Effector memory CD8-positive, alpha-beta T cell (primary cell): ENCODE measurements at regions not wholly inside any gene's neighbourhood (a gene's known extent, or its start where the extent isn't known, plus 50 kb on each side); places are given as distances from the start of the nearest gene placed in this dataset.
A peak's percentile ranks its signal among the peaks of the same experiment; 100 is the strongest.

Experiments used
- ATAC-seq: fragments of 150-1000 bp; cut with Tn5 transposase; replicated peaks from 2 replicates; pipeline ENCODE4 v1.10.0; 2021; ENCODE audit warnings: mild to moderate bottlenecking, moderate library complexity
- DNase-seq, 3 experiments: peaks; one replicate each; pipeline ENCODE4 v3.0.0; 2021
- H3K27ac Mint-ChIP-seq, 2 donors: one replicate each; pipeline ENCODE4 v1.8.0; 2022; ENCODE audit warnings: mild to moderate bottlenecking in 2 of 2, mixed read lengths in 2 of 2, moderate library complexity in 2 of 2
- H3K27me3 Mint-ChIP-seq, 2 donors: one replicate each; pipeline ENCODE4 v1.8.0; 2022; ENCODE audit warnings: mixed read lengths in 2 of 2
- H3K36me3 Mint-ChIP-seq: one replicate; pipeline ENCODE4 v1.8.0; 2022; ENCODE audit warnings: mild to moderate bottlenecking, moderate library complexity, mixed read lengths; ENCODE audit not compliant: insufficient read depth
- H3K4me1 Mint-ChIP-seq, 2 donors: one replicate each; pipeline ENCODE4 v1.8.0; 2022; ENCODE audit warnings: low read depth in 2 of 2, mixed read lengths in 2 of 2
- H3K4me3 Mint-ChIP-seq, 2 donors: one replicate each; pipeline ENCODE4 v1.8.0; 2022; ENCODE audit warnings: mild to moderate bottlenecking in 2 of 2, mixed read lengths in 2 of 2, moderate library complexity in 2 of 2
- H3K9me3 Mint-ChIP-seq, 2 donors: one replicate each; pipeline ENCODE4 v1.8.0; 2022; ENCODE audit warnings: mixed read lengths in 2 of 2

DNA sequence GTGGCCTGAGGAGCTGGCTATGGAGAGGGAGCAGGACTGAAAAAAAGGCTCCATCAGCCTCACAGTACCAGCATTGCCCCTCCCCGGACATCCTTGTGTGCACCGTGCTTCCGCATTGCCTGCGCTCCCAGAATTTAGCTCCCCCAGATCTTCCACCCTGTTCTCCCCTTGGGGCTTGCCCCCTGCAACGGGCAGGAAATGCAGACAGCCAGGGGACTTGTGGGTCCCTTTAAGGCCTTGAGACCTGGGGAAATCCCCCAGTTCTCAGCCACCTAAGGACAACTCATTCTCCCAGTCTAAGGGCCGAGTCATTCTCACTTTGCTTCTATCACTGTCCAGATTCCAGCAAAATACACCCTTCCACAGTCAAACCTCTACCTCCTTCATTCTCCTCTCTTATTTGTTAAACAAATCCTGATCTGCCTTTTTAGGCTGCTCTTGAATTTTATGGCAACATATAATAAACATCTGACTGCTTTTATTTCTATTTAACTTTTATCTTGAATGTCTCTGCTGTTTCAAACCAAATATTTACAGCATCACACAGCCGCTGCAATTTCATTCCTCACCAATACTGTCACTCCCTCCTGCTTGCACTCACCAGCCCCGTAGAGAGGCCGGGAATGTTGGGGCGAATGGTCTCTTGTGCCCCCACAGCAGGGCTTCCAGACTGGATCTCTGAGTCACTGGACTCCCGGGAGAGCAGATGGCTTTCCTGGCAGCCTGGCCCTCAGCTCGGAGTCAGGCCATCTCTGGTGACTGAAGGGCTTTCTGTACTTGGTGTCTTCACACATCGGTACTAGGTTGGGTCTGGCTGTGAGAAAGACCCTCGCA is 221.9 kb downstream of the TSHZ3 start:
- Mint-ChIP-seq H3K9me3 (no peaks in the 10 kb centered on the region), H3K36me3 (no peaks in the 10 kb centered on the region)

DNA sequence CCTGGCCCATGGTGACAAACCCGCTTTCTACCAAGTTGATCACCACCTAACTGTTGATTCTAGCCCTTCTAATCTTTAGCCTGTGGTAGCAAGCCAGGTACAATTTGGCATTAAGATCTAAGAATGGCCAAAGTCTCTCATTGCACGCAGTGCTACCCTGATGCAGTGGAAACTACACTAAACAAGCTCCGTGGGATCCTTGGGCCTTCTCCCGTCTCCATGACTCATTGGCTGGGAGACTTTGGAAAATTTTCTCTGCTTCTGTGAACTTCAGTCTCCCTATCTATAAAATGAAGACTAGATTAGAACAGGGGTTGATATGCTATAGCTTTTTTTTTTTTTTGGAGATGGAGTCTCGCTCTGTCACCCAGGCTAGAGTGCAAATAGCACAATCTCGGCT is 223.0 kb downstream of the TSHZ3 start:
- H3K36me3 Mint-ChIP-seq, result no peaks in the 10 kb centered on the region
- peaks cover 25 to 60% of the 10 kb centered on the region in 2 donors for H3K27me3 Mint-ChIP-seq
- no peaks in the 10 kb centered on the region for H3K4me1 Mint-ChIP-seq
- no peak overlapping the region for H3K4me3 Mint-ChIP-seq
- no peaks in the 10 kb centered on the region for H3K9me3 Mint-ChIP-seq
- DNase-seq, result no peak
- H3K27ac Mint-ChIP-seq, result no peak overlapping the region
- no peak for ATAC-seq

More for the DNA sequence above, 221.9 kb downstream of the TSHZ3 start:
- DNase-seq (no peak), ATAC-seq (no peak)
- Mint-ChIP-seq H3K4me3 (no peak overlapping the region), H3K27ac (no peak overlapping the region), H3K4me1 (no peaks in the 10 kb centered on the region), H3K27me3 (peaks cover 25 to 60% of the 10 kb centered on the region in 2 donors)

DNA sequence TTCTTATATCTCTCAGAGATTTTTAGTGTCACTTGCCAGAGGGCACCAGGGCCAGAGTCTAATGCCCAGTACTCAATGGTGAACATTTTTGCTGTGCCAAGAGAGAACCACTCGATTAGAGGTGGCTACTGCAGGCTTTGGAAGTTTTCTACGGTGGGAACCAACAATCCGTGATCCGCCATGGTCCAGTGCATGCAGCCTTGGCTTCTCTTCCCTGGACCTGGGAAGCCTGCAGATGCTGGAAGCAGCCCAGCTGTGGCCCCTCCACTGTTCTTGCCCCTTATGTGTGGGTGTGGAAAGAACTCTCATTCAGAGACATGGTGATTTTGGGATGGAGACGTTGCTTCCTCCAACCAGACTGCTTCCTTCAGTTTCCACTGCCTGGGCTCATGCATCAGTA is 224.2 kb downstream of the TSHZ3 start:
- H3K4me3 Mint-ChIP-seq, result no peak overlapping the region

DNA sequence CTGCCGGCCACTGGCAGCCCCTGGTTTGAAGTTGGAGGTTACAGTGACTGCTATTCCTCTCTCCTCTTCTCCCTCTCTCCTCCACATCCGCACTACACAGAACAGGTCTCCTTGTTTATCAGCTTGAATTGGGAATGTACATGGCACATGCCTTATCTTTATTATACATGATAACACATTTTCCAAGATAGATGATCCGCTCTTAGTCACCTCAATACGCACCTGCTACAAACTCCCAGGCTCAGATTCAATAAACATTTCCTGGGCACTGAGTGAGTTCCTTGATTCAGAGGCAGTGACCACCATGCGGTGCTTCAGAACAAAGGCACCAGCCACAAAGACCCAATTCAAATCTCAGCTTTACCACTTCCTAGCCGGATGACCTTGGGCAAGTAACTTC is 227.7 kb downstream of the TSHZ3 start:
- no peaks in the 10 kb centered on the region for H3K4me1 Mint-ChIP-seq
- no peak overlapping the region for H3K4me3 Mint-ChIP-seq
- H3K9me3 Mint-ChIP-seq, result no peaks in the 10 kb centered on the region
- ATAC-seq (no peak), DNase-seq (no peak)
- peaks cover 10 to 21% of the 10 kb centered on the region in 2 donors for H3K27me3 Mint-ChIP-seq
- no peaks in the 10 kb centered on the region for H3K36me3 Mint-ChIP-seq
- H3K27ac Mint-ChIP-seq, result no peak overlapping the region

More for the DNA sequence above, 224.2 kb downstream of the TSHZ3 start:
- no peaks in the 10 kb centered on the region for H3K9me3 Mint-ChIP-seq
- H3K4me1 Mint-ChIP-seq, result no peaks in the 10 kb centered on the region
- ATAC-seq (no peak), DNase-seq (no peak)
- no peak overlapping the region for H3K27ac Mint-ChIP-seq
- peaks cover 21 to 54% of the 10 kb centered on the region in 2 donors for H3K27me3 Mint-ChIP-seq
- no peaks in the 10 kb centered on the region for H3K36me3 Mint-ChIP-seq

DNA sequence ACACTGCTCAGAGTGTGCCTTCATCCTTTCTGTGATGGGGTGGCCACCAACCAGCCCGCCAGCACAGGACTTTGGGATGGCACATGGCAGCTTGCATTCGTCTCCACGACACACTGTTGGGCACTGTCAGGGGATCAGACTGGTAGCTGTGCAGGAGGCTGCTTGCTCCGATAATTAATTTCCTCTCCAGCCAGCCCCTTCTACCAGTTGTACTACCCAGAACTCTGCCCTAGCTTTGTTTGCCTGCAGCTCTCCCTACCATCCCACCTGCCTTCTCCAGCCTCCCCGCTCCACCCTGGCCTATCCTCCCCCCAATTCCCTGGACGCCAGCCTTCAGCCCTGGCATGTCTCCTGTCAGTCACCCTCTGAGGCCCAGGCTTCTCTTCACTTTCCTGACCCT is 228.3 kb downstream of the TSHZ3 start:
- ATAC-seq (no peak), DNase-seq (no peak)
- H3K27me3 Mint-ChIP-seq, result peaks cover 6 to 18% of the 10 kb centered on the region in 2 donors
- no peak overlapping the region for H3K4me3 Mint-ChIP-seq
- H3K9me3 Mint-ChIP-seq, result no peaks in the 10 kb centered on the region
- H3K4me1 Mint-ChIP-seq, result no peaks in the 10 kb centered on the region
- no peaks in the 10 kb centered on the region for H3K36me3 Mint-ChIP-seq
- H3K27ac Mint-ChIP-seq, result no peak overlapping the region

DNA sequence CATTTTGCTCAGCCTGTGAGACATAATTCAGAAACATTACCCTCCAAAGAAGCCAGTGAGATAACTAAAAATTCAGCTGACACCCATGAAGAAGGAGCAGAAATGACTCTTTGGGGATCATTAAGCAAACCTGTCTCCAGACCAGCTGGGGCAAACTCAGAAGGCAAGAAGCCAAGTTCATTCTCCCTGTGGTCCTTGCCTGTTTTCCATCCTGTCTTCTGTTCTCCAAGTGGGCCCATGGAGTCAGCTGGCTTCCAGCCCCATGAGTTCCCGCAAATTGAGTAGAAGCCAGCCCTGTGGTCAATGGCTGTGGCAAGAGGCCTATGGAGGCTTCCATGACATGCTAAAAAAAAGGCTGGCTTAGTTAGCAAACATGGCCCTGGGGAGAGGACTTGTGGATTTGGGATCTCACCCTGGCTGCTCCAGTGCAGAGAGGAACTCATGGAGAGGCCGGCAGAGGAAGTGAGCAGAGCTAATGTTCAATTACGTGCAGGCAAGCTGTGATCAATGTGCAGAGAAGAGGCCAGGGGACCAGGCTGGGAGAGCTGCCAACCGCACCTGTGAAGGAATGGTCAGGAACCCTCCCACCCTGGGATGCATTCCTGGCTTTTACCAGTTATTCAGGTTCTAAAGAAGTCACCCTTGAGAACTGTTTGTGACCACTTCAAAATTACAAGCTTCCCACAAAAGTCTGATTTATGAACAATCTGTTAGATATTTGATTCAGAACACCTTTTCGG is 229.1 kb downstream of the TSHZ3 start:
- DNase-seq, result no peak
- H3K9me3 Mint-ChIP-seq, result no peaks in the 10 kb centered on the region
- no peak overlapping the region for H3K27ac Mint-ChIP-seq
- H3K4me1 Mint-ChIP-seq, result no peaks in the 10 kb centered on the region
- no peaks in the 10 kb centered on the region for H3K36me3 Mint-ChIP-seq
- no peak for ATAC-seq
- H3K27me3 Mint-ChIP-seq, result peaks cover 0 to 14% of the 10 kb centered on the region in 2 donors
- no peak overlapping the region for H3K4me3 Mint-ChIP-seq

DNA sequence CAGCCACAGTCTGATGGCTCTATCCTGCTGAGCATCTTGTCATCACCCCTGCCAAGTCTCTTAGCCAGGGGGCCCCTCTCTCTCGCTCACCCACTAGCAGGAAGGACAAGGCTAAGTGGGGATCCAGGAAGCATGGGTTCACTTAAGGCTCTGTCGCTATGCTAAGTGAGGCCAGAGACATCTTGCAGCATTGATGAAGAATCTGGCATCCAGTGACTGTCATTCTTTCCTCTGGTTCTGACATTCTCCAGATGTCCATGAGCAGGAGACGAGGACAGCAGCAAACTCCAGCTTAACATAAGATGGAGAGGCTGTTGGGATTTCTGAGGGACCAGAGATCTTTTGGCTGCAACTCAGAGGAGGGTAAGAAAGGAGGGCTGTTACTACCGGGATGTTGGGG is 230.2 kb downstream of the TSHZ3 start:
- peaks cover 0 to 25% of the 10 kb centered on the region in 2 donors for H3K27me3 Mint-ChIP-seq
- DNase-seq (no peak), ATAC-seq (no peak)
- H3K4me1 Mint-ChIP-seq, result no peaks in the 10 kb centered on the region
- H3K36me3 Mint-ChIP-seq, result no peaks in the 10 kb centered on the region
- no peaks in the 10 kb centered on the region for H3K9me3 Mint-ChIP-seq
- no peak overlapping the region for H3K4me3 Mint-ChIP-seq
- no peak overlapping the region for H3K27ac Mint-ChIP-seq

DNA sequence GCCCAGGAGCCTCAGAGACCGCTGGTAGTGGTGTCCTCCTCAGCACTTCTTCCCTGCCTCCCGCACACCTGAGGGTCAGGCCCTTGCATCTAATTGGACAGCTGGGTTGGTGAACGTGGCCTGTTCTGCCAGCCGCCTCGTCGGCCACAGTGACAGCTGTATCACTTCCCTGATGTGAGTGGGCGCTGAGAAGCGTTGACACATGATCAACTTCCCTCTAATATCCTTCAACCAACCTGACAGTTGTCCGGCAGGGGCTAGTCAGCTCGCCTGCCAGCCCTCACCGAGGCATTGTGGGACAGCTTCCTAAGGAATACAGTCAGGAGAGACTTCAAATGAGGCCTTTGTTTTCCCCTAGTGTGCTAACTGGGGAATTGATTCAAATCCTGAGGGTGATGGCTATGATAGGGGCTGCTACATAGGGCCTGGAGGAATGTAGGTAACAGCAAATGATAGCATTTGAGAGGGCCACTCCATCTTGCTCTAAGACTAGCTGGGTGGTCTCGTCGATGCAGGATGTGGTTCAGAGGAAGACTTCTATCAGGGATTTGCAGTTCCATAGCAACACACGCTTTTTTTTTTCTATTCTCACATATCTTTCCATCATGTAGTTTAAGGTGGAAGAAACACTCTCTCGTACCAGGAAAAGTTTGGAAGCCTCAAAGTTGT is 230.8 kb downstream of the TSHZ3 start:
- no peak overlapping the region for H3K27ac Mint-ChIP-seq
- H3K4me3 Mint-ChIP-seq, result no peak overlapping the region
- DNase-seq (no peak), ATAC-seq (no peak)
- no peaks in the 10 kb centered on the region for H3K36me3 Mint-ChIP-seq
- H3K4me1 Mint-ChIP-seq, result no peaks in the 10 kb centered on the region
- H3K27me3 Mint-ChIP-seq, result peaks cover 0 to 23% of the 10 kb centered on the region in 2 donors
- no peaks in the 10 kb centered on the region for H3K9me3 Mint-ChIP-seq

DNA sequence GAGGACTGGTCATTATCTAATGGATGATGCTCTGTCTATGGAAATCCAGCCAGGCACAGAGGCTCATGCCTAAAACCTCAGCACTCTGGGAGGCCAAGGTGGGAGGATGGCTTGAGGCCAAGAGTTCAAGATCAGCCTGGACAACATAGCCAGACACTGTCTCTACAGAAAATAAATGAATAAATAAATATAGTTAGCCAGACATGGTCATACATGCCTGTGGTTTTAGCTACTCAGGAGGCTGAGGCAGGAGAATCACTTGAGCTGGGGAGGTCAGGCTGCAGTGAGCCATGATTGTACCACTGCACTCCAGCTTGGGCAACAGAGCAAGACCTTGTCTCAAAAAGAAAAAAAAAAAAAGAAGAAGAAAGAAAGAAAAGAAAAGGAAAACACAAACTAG is 234.7 kb downstream of the TSHZ3 start:
- H3K4me3 Mint-ChIP-seq, result no peak overlapping the region
- H3K36me3 Mint-ChIP-seq, result no peaks in the 10 kb centered on the region
- no peak overlapping the region for H3K27ac Mint-ChIP-seq
- H3K4me1 Mint-ChIP-seq, result peaks cover 0 to 3% of the 10 kb centered on the region in 2 donors
- no peak for ATAC-seq
- H3K9me3 Mint-ChIP-seq, result no peaks in the 10 kb centered on the region
- H3K27me3 Mint-ChIP-seq, result peaks cover 24 to 50% of the 10 kb centered on the region in 2 donors
- no peak for DNase-seq

DNA sequence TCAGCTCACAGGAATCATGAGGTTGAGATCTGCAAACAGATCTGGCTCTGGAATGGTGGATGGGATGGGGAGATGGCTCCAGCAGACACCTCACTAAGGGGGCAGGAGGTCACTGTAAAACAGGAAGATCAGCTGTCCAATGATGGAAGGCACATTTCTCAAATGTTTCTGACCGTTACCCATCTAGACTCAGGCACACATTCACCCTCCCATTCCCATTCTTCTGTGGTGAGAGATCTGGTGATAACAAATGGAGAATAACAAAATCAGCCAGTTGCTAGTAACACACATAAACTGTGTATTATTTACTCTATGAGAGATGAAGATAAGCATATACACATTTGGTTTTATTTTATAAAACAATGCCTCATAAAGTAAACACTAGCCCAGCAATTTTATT is 235.9 kb downstream of the TSHZ3 start:
- no peak for DNase-seq
- Mint-ChIP-seq H3K27me3 (peaks cover 36 to 63% of the 10 kb centered on the region in 2 donors), H3K4me1 (peaks cover 5 to 8% of the 10 kb centered on the region in 2 donors), H3K36me3 (no peaks in the 10 kb centered on the region), H3K27ac (no peak overlapping the region), H3K4me3 (no peak overlapping the region), H3K9me3 (no peaks in the 10 kb centered on the region)
- no peak for ATAC-seq

DNA sequence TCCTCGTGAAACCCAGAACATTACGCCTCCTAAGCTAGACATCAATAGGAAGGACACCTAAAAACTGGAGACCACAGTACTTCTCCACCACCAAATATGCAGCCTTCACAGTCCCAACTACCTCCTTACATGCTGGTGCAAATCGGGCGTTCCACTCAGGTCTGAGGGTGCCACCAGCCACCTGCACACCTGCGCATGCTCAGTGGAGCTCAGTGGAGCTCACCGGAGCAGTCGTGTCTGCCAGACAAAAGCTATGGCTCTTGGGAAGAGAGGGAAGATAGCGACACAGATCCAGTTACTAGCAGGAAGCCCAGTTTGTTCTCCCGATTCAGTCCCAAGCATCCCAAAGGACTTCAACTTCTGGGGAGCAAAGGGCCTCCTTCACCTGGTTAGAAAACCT is 237.1 kb downstream of the TSHZ3 start:
- ATAC-seq, result no peak
- no peak overlapping the region for H3K27ac Mint-ChIP-seq
- H3K36me3 Mint-ChIP-seq, result no peaks in the 10 kb centered on the region
- H3K4me3 Mint-ChIP-seq, result no peak overlapping the region
- no peak for DNase-seq
- peaks cover 44 to 75% of the 10 kb centered on the region in 2 donors for H3K27me3 Mint-ChIP-seq
- H3K4me1 Mint-ChIP-seq, result peaks cover 5 to 8% of the 10 kb centered on the region in 2 donors
- no peaks in the 10 kb centered on the region for H3K9me3 Mint-ChIP-seq

DNA sequence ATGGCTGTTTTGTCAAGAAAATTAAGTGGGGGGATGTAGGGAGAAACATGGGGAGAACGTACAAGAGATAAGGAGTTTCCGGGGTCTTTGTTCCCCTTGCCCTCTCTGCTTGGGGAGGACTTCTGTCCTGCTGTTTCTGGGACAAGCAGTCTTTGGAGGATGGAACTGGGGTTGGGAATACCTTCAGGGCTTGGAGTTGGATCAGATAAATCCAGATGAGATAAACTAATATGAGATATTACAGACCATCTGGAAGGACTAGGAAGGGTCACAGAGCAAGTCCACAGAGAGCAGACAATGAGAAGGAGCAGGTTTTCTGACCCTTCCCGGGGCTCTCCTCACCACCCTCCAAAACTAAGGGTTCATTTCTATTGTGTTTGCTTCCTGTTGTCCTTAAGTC is 237.5 kb downstream of the TSHZ3 start:
- ATAC-seq (no peak), DNase-seq (no peak)
- Mint-ChIP-seq H3K9me3 (no peaks in the 10 kb centered on the region), H3K36me3 (no peaks in the 10 kb centered on the region), H3K27me3 (peaks cover 44 to 78% of the 10 kb centered on the region in 2 donors), H3K27ac (no peak overlapping the region), H3K4me3 (no peak overlapping the region), H3K4me1 (peaks cover 5 to 8% of the 10 kb centered on the region in 2 donors)

DNA sequence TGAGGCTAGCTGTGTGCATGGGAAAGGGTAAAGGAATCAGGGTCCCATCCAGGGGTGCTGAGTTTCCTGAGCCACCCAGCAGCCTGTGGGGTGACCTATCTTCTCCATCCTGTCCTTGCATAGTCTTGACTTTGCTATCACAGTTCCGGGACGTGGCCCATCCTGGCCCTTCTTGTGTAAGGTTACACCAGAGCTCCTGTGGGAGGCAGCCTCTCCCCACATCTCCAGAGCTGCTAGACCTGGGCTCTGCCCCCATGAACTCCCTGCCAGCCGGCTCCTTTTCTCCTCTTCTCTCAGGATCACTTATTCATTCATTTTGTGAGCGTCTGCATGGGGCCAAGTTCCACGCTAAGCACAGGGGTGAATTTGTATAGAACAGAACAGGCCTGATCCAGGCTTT is 238.9 kb downstream of the TSHZ3 start:
- Mint-ChIP-seq H3K4me3 (no peak overlapping the region), H3K36me3 (no peaks in the 10 kb centered on the region), H3K27me3 (peaks cover 52 to 78% of the 10 kb centered on the region in 2 donors), H3K4me1 (peaks cover 5 to 8% of the 10 kb centered on the region in 2 donors), H3K9me3 (no peaks in the 10 kb centered on the region), H3K27ac (no peak overlapping the region)
- no peak for ATAC-seq
- peak in 1 of 3 experiments; percentile 2 for DNase-seq
